GM23338 (cell line): ENCODE measurements at regions not wholly inside any gene's neighbourhood (a gene's known extent, or its start where the extent isn't known, plus 50 kb on each side); places are given as distances from the start of the nearest gene placed in this dataset.

Experiments used
- ATAC-seq: fragments of 200-7000 bp; cut with Tn5 transposase; 3 replicates; pipeline ENCODE4 v1.9.1; 2020
- DNase-seq: peaks from one replicate; pipeline ENCODE4 v3.0.0-alpha.2; 2015; ENCODE audit warnings: low spot score
- H2AFZ ChIP-seq: fragments of 200-600 bp; sonication (generic); 2 replicates; pipeline ENCODE4 v1.8.0; 2016; ENCODE audit warnings: antibody characterized with exemption, mild to moderate bottlenecking, moderate library complexity
- H3F3A ChIP-seq: fragments of 200-600 bp; sonication (generic); replicated peaks from 2 replicates; pipeline ENCODE4 v1.8.0; 2017; ENCODE audit warnings: antibody characterized with exemption, mixed run types, low read depth
- H3K27ac ChIP-seq: fragments of 200-600 bp; sonication (generic); 2 replicates; pipeline ENCODE4 v1.6.1; 2016; ENCODE audit warnings: low read depth
- H3K27me3 ChIP-seq: fragments of 200-600 bp; sonication (generic); 2 replicates; pipeline ENCODE4 v1.8.0; 2016; ENCODE audit warnings: mild to moderate bottlenecking, mixed run types, moderate library complexity; ENCODE audit not compliant: insufficient read depth
- H3K36me3 ChIP-seq: fragments of 200-600 bp; sonication (generic); 2 replicates; pipeline ENCODE4 v1.8.0; 2016; ENCODE audit warnings: mild to moderate bottlenecking; ENCODE audit not compliant: insufficient read depth
- H3K4me1 ChIP-seq: fragments of 200-600 bp; sonication (generic); 2 replicates; pipeline ENCODE4 v1.8.0; 2016; ENCODE audit warnings: mild to moderate bottlenecking, moderate library complexity; ENCODE audit not compliant: insufficient read depth
- H3K4me2 ChIP-seq: fragments of 200-600 bp; sonication (generic); 2 replicates; pipeline ENCODE4 v1.7.1; 2017; ENCODE audit warnings: mixed run types
- H3K4me3 ChIP-seq: fragments of 200-600 bp; sonication (generic); 2 replicates; pipeline ENCODE4 v1.6.1; 2016; ENCODE audit warnings: mixed run types
- H3K79me2 ChIP-seq: fragments of 200-600 bp; sonication (generic); replicated peaks from 2 replicates; pipeline ENCODE4 v1.8.0; 2017; ENCODE audit warnings: mild to moderate bottlenecking; ENCODE audit not compliant: insufficient read depth
- H3K9me2 ChIP-seq: fragments of 200-600 bp; sonication (generic); 2 replicates; pipeline ENCODE4 v1.8.0; 2017; ENCODE audit not compliant: insufficient read depth
- H4K20me1 ChIP-seq: fragments of 200-600 bp; sonication (generic); replicated peaks from 2 replicates; pipeline ENCODE4 v1.8.0; 2017; ENCODE audit warnings: mild to moderate bottlenecking; ENCODE audit not compliant: insufficient read depth
- H3K27ac Mint-ChIP-seq: 2 replicates; pipeline ENCODE4 v1.8.0; 2020; ENCODE audit warnings: inconsistent platforms, mild to moderate bottlenecking, moderate library complexity, mixed read lengths
- H3K27me3 Mint-ChIP-seq: 3 replicates; pipeline ENCODE4 v1.8.0; 2022; ENCODE audit warnings: low read depth, mild to moderate bottlenecking, moderate library complexity, mixed read lengths, inconsistent platforms; ENCODE audit not compliant: insufficient read depth, poor library complexity
- H3K36me3 Mint-ChIP-seq: 3 replicates; pipeline ENCODE4 v1.8.0; 2021; ENCODE audit warnings: low read depth, mild to moderate bottlenecking, inconsistent platforms, moderate library complexity, mixed read lengths
- H3K4me1 Mint-ChIP-seq: 3 replicates; pipeline ENCODE4 v1.8.0; 2020; ENCODE audit warnings: mild to moderate bottlenecking, inconsistent platforms, mixed read lengths
- H3K4me3 Mint-ChIP-seq: 3 replicates; pipeline ENCODE4 v1.8.0; 2021; ENCODE audit warnings: moderate library complexity, mild to moderate bottlenecking, inconsistent platforms, mixed read lengths
- H3K9me3 Mint-ChIP-seq: 3 replicates; pipeline ENCODE4 v1.8.0; 2020; ENCODE audit warnings: moderate library complexity, mild to moderate bottlenecking, inconsistent platforms, mixed read lengths
- CREB1 ChIP-seq: fragments of 250-450 bp; sonication (Bioruptor Pico); IDR thresholded peaks from 2 replicates; pipeline ENCODE4 v1.5.0; 2020; ENCODE audit warnings: low read depth, mild to moderate bottlenecking, moderate library complexity
- EZH2 ChIP-seq: fragments of 200-600 bp; sonication (generic); IDR thresholded peaks from one replicate; pipeline ENCODE4 v1.8.0; 2017; ENCODE audit warnings: antibody characterized with exemption, mild to moderate bottlenecking, low read depth; ENCODE audit not compliant: unreplicated experiment
- JUNB ChIP-seq: IDR thresholded peaks from one replicate; pipeline ENCODE4 v1.6.1; 2016; ENCODE audit warnings: antibody characterized with exemption; ENCODE audit not compliant: unreplicated experiment
- POLR2AphosphoS5 ChIP-seq: IDR thresholded peaks from 2 replicates; pipeline ENCODE4 v1.6.1; 2016; ENCODE audit warnings: antibody characterized with exemption, low read depth
- STAT1 ChIP-seq: IDR thresholded peaks from one replicate; pipeline ENCODE4 v1.6.1; 2016; ENCODE audit warnings: antibody characterized with exemption; ENCODE audit not compliant: unreplicated experiment
- ZNF114 ChIP-seq: fragments of 250-450 bp; sonication (Bioruptor Pico); IDR thresholded peaks from 2 replicates; pipeline ENCODE4 v1.5.0; 2020; ENCODE audit warnings: mild to moderate bottlenecking, moderate library complexity
- ZNF331 ChIP-seq: fragments of 250-450 bp; sonication (Bioruptor Pico); IDR thresholded peaks from 2 replicates; pipeline ENCODE4 v1.5.0; 2020; ENCODE audit warnings: low read depth, mild to moderate bottlenecking, moderate library complexity
- TF ChIP-seq, protein P1 (sequence below): IDR thresholded peaks from 2 replicates; pipeline ENCODE4 v1.6.1; 2016; ENCODE audit warnings: antibody characterized with exemption
- TF ChIP-seq, protein P2 (sequence below): IDR thresholded peaks from one replicate; pipeline ENCODE4 v1.6.1; 2018; ENCODE audit warnings: antibody characterized with exemption; ENCODE audit not compliant: unreplicated experiment
- TF ChIP-seq, protein P3 (sequence below): fragments of 250-450 bp; sonication (Bioruptor Pico); IDR thresholded peaks from 2 replicates; pipeline ENCODE4 v1.5.0; 2020; ENCODE audit warnings: mild to moderate bottlenecking, moderate library complexity
- TF ChIP-seq, protein P4 (sequence below), 2 experiments: fragments of 200-600 bp in 1 of 2; sonication (generic) in 1 of 2; conservative IDR thresholded peaks; 2 replicates each; pipeline versions ENCODE4 v1.5.1 to v1.6.1; 2016 to 2017; ENCODE audit warnings: antibody characterized with exemption in 2 of 2, low read depth in 2 of 2, mild to moderate bottlenecking in 2 of 2, moderate library complexity in 1 of 2

DNA sequence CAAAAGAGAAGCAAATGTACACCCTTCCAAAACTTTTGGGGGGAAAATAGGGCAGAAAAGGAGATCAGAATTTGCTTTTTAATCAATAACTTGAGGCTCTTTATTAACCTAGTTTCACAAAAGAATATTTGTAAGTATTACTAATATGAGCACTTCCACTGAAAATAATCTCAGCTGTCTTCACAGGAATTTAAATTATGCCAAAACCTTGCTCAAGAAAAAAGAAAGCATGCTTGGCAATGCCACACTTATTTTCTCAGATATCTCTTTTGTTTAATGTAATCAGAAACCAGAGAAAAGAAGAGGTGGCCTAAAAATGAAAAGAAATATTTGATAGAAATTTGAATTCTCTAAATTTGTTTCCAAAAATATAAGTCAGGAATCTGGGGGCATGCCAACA lies 234.9 kb upstream of the GPC6 start:
- Mint-ChIP-seq H3K4me1 (no peaks in the 10 kb centered on the region), H3K27me3 (no peaks in the 10 kb centered on the region), H3K27ac (no peak overlapping the region), H3K4me3 (no peak overlapping the region), H3K9me3 (peaks cover 7% of the 10 kb centered on the region; the same call in 2 of the 3 replicates), H3K36me3 (no peaks in the 10 kb centered on the region)
- no peaks in the 10 kb centered on the region for H4K20me1 ChIP-seq
- H3K4me1 ChIP-seq, result no peaks in the 10 kb centered on the region
- H3K27me3 ChIP-seq, result no peaks in the 10 kb centered on the region
- DNase-seq, result no peak
- no peak for ATAC-seq
- no peaks in the 10 kb centered on the region for H3K36me3 ChIP-seq
- no peak overlapping the region for H3K27ac ChIP-seq
- no peaks in the 10 kb centered on the region for H3F3A ChIP-seq
- no peaks in the 10 kb centered on the region for H3K79me2 ChIP-seq
- no peak overlapping the region for H3K4me2 ChIP-seq
- no peak overlapping the region for H3K4me3 ChIP-seq
- TF ChIP-seq, protein P1, sequence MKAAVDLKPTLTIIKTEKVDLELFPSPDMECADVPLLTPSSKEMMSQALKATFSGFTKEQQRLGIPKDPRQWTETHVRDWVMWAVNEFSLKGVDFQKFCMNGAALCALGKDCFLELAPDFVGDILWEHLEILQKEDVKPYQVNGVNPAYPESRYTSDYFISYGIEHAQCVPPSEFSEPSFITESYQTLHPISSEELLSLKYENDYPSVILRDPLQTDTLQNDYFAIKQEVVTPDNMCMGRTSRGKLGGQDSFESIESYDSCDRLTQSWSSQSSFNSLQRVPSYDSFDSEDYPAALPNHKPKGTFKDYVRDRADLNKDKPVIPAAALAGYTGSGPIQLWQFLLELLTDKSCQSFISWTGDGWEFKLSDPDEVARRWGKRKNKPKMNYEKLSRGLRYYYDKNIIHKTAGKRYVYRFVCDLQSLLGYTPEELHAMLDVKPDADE, result no peak
- TF ChIP-seq JUNB, result no peak
- no peak for TF ChIP-seq EZH2
- no peak for TF ChIP-seq CREB1
- TF ChIP-seq, protein P2, sequence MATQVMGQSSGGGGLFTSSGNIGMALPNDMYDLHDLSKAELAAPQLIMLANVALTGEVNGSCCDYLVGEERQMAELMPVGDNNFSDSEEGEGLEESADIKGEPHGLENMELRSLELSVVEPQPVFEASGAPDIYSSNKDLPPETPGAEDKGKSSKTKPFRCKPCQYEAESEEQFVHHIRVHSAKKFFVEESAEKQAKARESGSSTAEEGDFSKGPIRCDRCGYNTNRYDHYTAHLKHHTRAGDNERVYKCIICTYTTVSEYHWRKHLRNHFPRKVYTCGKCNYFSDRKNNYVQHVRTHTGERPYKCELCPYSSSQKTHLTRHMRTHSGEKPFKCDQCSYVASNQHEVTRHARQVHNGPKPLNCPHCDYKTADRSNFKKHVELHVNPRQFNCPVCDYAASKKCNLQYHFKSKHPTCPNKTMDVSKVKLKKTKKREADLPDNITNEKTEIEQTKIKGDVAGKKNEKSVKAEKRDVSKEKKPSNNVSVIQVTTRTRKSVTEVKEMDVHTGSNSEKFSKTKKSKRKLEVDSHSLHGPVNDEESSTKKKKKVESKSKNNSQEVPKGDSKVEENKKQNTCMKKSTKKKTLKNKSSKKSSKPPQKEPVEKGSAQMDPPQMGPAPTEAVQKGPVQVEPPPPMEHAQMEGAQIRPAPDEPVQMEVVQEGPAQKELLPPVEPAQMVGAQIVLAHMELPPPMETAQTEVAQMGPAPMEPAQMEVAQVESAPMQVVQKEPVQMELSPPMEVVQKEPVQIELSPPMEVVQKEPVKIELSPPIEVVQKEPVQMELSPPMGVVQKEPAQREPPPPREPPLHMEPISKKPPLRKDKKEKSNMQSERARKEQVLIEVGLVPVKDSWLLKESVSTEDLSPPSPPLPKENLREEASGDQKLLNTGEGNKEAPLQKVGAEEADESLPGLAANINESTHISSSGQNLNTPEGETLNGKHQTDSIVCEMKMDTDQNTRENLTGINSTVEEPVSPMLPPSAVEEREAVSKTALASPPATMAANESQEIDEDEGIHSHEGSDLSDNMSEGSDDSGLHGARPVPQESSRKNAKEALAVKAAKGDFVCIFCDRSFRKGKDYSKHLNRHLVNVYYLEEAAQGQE, result no peak
- TF ChIP-seq POLR2AphosphoS5, result no peak
- H2AFZ ChIP-seq, result no peak overlapping the region
- 0 out of 2 replicates have a peak, but pooled peaks cover 4% of the 10 kb centered on the region for H3K9me2 ChIP-seq

DNA sequence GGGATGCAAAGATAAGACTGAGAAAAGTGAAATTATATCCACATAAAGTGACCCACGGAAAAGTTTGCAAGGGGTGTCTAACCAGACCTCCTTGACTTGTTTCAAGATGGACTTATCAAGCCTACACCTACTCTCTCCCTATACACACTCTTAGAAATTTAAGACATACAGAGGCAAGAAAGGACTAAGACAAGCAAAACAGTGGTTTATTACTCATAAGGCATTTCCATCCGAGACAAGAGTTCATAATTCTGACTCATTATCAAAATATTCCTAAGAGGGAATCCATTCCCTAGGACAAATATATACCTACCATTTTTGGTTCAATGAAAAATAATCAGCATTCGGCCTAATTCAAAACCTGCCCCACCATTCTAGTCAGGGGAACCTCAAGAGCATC lies 232.6 kb upstream of the GPC6 start:
- H3K4me3 ChIP-seq, result no peak overlapping the region
- no peaks in the 10 kb centered on the region for H4K20me1 ChIP-seq
- peaks cover under 1% of the 10 kb centered on the region for H3K27me3 Mint-ChIP-seq
- no peak overlapping the region for H3K4me3 Mint-ChIP-seq
- no peak overlapping the region for H3K27ac Mint-ChIP-seq
- no peaks in the 10 kb centered on the region for H3K4me1 ChIP-seq
- peaks cover 3% of the 10 kb centered on the region; the same call in 1 of the 3 replicates for H3K9me3 Mint-ChIP-seq
- no peak for DNase-seq
- no peaks in the 10 kb centered on the region for H3K79me2 ChIP-seq
- no peaks in the 10 kb centered on the region for H3F3A ChIP-seq
- no peak overlapping the region for H2AFZ ChIP-seq
- ATAC-seq, result no peak
- no peaks in the 10 kb centered on the region for H3K36me3 Mint-ChIP-seq
- H3K9me2 ChIP-seq, result 0 out of 2 replicates have a peak, but pooled peaks cover 6% of the 10 kb centered on the region
- no peaks in the 10 kb centered on the region for H3K27me3 ChIP-seq
- no peak overlapping the region for H3K27ac ChIP-seq
- no peaks in the 10 kb centered on the region for H3K36me3 ChIP-seq
- H3K4me1 Mint-ChIP-seq, result no peaks in the 10 kb centered on the region
- H3K4me2 ChIP-seq, result no peak overlapping the region
- TF ChIP-seq STAT1 (no peak), ZNF331 (CRISPR knock-in tag) (no peak), ZNF114 (no peak)
- TF ChIP-seq, protein P3, sequence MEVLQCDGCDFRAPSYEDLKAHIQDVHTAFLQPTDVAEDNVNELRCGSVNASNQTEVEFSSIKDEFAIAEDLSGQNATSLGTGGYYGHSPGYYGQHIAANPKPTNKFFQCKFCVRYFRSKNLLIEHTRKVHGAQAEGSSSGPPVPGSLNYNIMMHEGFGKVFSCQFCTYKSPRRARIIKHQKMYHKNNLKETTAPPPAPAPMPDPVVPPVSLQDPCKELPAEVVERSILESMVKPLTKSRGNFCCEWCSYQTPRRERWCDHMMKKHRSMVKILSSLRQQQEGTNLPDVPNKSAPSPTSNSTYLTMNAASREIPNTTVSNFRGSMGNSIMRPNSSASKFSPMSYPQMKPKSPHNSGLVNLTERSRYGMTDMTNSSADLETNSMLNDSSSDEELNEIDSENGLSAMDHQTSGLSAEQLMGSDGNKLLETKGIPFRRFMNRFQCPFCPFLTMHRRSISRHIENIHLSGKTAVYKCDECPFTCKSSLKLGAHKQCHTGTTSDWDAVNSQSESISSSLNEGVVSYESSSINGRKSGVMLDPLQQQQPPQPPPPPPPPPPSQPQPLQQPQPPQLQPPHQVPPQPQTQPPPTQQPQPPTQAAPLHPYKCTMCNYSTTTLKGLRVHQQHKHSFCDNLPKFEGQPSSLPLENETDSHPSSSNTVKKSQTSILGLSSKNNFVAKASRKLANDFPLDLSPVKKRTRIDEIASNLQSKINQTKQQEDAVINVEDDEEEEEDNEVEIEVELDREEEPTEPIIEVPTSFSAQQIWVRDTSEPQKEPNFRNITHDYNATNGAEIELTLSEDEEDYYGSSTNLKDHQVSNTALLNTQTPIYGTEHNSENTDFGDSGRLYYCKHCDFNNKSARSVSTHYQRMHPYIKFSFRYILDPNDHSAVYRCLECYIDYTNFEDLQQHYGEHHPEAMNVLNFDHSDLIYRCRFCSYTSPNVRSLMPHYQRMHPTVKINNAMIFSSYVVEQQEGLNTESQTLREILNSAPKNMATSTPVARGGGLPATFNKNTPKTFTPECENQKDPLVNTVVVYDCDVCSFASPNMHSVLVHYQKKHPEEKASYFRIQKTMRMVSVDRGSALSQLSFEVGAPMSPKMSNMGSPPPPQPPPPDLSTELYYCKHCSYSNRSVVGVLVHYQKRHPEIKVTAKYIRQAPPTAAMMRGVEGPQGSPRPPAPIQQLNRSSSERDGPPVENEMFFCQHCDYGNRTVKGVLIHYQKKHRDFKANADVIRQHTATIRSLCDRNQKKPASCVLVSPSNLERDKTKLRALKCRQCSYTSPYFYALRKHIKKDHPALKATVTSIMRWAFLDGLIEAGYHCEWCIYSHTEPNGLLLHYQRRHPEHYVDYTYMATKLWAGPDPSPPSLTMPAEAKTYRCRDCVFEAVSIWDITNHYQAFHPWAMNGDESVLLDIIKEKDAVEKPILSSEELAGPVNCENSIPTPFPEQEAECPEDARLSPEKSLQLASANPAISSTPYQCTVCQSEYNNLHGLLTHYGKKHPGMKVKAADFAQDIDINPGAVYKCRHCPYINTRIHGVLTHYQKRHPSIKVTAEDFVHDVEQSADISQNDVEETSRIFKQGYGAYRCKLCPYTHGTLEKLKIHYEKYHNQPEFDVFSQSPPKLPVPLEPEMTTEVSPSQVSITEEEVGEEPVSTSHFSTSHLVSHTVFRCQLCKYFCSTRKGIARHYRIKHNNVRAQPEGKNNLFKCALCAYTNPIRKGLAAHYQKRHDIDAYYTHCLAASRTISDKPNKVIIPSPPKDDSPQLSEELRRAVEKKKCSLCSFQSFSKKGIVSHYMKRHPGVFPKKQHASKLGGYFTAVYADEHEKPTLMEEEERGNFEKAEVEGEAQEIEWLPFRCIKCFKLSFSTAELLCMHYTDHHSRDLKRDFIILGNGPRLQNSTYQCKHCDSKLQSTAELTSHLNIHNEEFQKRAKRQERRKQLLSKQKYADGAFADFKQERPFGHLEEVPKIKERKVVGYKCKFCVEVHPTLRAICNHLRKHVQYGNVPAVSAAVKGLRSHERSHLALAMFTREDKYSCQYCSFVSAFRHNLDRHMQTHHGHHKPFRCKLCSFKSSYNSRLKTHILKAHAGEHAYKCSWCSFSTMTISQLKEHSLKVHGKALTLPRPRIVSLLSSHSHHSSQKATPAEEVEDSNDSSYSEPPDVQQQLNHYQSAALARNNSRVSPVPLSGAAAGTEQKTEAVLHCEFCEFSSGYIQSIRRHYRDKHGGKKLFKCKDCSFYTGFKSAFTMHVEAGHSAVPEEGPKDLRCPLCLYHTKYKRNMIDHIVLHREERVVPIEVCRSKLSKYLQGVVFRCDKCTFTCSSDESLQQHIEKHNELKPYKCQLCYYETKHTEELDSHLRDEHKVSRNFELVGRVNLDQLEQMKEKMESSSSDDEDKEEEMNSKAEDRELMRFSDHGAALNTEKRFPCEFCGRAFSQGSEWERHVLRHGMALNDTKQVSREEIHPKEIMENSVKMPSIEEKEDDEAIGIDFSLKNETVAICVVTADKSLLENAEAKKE (CRISPR knock-in tag), result no peak
- TF ChIP-seq, protein P4, sequence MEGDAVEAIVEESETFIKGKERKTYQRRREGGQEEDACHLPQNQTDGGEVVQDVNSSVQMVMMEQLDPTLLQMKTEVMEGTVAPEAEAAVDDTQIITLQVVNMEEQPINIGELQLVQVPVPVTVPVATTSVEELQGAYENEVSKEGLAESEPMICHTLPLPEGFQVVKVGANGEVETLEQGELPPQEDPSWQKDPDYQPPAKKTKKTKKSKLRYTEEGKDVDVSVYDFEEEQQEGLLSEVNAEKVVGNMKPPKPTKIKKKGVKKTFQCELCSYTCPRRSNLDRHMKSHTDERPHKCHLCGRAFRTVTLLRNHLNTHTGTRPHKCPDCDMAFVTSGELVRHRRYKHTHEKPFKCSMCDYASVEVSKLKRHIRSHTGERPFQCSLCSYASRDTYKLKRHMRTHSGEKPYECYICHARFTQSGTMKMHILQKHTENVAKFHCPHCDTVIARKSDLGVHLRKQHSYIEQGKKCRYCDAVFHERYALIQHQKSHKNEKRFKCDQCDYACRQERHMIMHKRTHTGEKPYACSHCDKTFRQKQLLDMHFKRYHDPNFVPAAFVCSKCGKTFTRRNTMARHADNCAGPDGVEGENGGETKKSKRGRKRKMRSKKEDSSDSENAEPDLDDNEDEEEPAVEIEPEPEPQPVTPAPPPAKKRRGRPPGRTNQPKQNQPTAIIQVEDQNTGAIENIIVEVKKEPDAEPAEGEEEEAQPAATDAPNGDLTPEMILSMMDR (conservative IDR thresholded peaks at IDR 0.05; ENCODE audit: low read depth in 2 of 2), result no peak
